Thymus (tissue), 11 donors: ENCODE measurements at regions not wholly inside any gene's neighbourhood (a gene's known extent, or its start where the extent isn't known, plus 50 kb on each side); places are given as distances from the start of the nearest gene placed in this dataset.

ENCODE experiments used
- DNase-seq, 9 donors: peaks; one replicate each; pipeline ENCODE4 v3.0.0-alpha.2; 2013; ENCODE audit warnings: low spot score in 9 of 9, low read depth in 6 of 9, missing footprints in 1 of 9
- H3K27ac ChIP-seq, 2 donors: one replicate each; pipeline ENCODE4 v1.5.1; 2013; ENCODE audit warnings: control low read depth in 1 of 2, low read depth in 1 of 2, low read length in 1 of 2, mild to moderate bottlenecking in 1 of 2, moderate library complexity in 1 of 2
- H3K27me3 ChIP-seq, 2 donors: one replicate each; pipeline ENCODE4 v1.5.1; 2013; ENCODE audit warnings: low read length in 1 of 2; ENCODE audit not compliant: control insufficient read depth in 2 of 2, insufficient read depth in 1 of 2
- H3K36me3 ChIP-seq, 2 donors: one replicate each; pipeline ENCODE4 v1.5.1; 2013; ENCODE audit warnings: low read length in 1 of 2, mild to moderate bottlenecking in 1 of 2, moderate library complexity in 1 of 2; ENCODE audit not compliant: control insufficient read depth in 2 of 2, insufficient read depth in 2 of 2
- H3K4me1 ChIP-seq, 2 donors: one replicate each; pipeline ENCODE4 v1.5.1; 2013; ENCODE audit warnings: low read length in 2 of 2; ENCODE audit not compliant: control insufficient read depth in 2 of 2, insufficient read depth in 2 of 2
- H3K4me3 ChIP-seq, 2 donors: one replicate each; pipeline ENCODE4 v1.5.1; 2013; ENCODE audit warnings: low read length in 2 of 2, control low read depth in 1 of 2, mild to moderate bottlenecking in 1 of 2
- H3K9me3 ChIP-seq, 2 donors: one replicate each; pipeline ENCODE4 v1.5.1; 2013; ENCODE audit warnings: low read length in 1 of 2, mild to moderate bottlenecking in 1 of 2; ENCODE audit not compliant: control insufficient read depth in 2 of 2, insufficient read depth in 1 of 2
- WGBS: extraction: QIAGEN DNeasy Blood & Tissue Kit; methylation state at CpG from one replicate; pipeline ENCODE4 v1.1.7; 2013; 5-methylcytosine and 5-hydroxymethylcytosine counted together
- donor health status: healthy.

- peaks cover 14 to 16% of the 10 kb centered on the region in 2 donors for H3K4me1 ChIP-seq
- 89% methylated on average over 1 of the region's 1 CpG for WGBS
- H3K9me3 ChIP-seq, result no peaks in the 10 kb centered on the region
- H3K36me3 ChIP-seq, result no peaks in the 10 kb centered on the region
- DNase-seq, result no peak
- no peak overlapping the region for H3K4me3 ChIP-seq
- no peak overlapping the region for H3K27ac ChIP-seq
- H3K27me3 ChIP-seq, result no peaks in the 10 kb centered on the region
Measured at GRCh38 chr3:188940573-188940932, 231.2 kb upstream of the TPRG1 start.

DNA sequence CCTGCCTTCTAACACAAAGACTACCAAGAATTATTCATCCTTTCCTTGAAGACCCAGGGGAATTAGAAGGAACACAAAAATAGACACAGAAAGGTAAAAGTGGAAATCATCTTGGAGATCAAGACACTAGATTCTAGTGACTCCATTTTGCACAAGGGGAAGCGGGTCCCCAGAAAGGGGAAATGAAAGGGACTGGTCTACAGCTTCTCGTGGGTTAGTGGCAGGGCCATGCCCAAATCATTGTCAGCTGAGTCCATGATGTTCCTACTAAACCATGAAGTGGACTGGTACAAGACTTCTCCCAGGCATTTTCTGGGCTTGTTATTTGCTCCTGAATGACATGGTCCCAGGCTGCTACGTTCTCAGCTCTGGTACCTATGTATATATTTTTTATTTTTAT is 230.7 kb upstream of the TPRG1 start:
- Histone ChIP-seq H3K4me3 (no peak overlapping the region), H3K27ac (peak overlapping the region in 1 of 2 donors; percentile 22), H3K36me3 (no peaks in the 10 kb centered on the region), H3K9me3 (no peaks in the 10 kb centered on the region), H3K4me1 (peaks cover 14 to 16% of the 10 kb centered on the region in 2 donors), H3K27me3 (no peaks in the 10 kb centered on the region)
- WGBS, result 84% methylated on average over 3 of the region's 3 CpGs
- no peak for DNase-seq

DNA sequence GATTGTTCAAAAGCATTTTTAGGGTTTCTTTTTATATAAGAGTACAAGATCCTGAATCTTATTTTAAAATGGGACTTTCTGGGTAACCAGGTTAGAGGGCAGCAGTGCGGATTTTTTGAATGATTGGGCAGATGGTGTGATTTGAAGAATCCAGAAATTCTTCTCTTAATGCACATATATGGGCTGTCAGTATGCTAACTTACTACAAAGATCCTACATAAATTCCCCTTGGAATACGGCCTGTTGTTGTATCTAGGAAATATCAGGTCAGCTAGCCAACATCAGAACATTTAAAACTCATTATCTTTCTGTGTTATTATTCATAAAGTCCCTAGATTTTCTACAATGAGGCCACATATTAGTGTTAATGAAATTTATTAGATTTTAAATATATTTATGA is 229.6 kb upstream of the TPRG1 start:
- H3K9me3 ChIP-seq, result no peaks in the 10 kb centered on the region
- no peak for DNase-seq
- no peaks in the 10 kb centered on the region for H3K36me3 ChIP-seq
- WGBS, result 98% methylated on average over 2 of the region's 2 CpGs
- no peak overlapping the region for H3K4me3 ChIP-seq
- H3K27me3 ChIP-seq, result no peaks in the 10 kb centered on the region
- H3K27ac ChIP-seq, result no peak overlapping the region
- peaks cover 14 to 25% of the 10 kb centered on the region in 2 donors for H3K4me1 ChIP-seq

- Histone ChIP-seq H3K4me3 (no peak overlapping the region), H3K9me3 (no peaks in the 10 kb centered on the region), H3K4me1 (peaks cover 14 to 38% of the 10 kb centered on the region in 2 donors), H3K27ac (no peak overlapping the region), H3K27me3 (peaks cover 0 to 10% of the 10 kb centered on the region in 2 donors), H3K36me3 (no peaks in the 10 kb centered on the region)
- no peak for DNase-seq
Measured at GRCh38 chr3:188943591-188943990, 228.2 kb upstream of the TPRG1 start.

DNA sequence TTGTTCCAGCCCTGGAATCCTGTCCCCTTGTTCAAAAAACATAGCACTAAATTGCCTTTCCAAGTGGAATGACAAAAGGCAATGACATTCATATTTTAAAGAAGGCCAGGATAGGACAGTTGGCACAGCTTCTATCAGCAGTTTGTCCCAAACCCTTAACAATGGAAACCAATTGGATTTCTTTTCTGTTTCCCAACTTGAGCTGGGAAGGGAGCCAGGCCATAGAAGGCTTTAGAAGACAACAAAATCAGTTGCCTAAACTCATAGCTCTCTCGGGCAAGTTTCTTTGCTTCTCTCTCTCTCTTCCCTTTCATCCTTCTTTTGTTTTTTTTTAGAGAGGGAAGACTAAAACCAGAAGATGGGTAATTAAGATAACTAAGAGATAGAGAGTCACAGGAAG is 227.7 kb upstream of the TPRG1 start:
- H3K36me3 ChIP-seq, result no peaks in the 10 kb centered on the region
- no peaks in the 10 kb centered on the region for H3K9me3 ChIP-seq
- no peak overlapping the region for H3K4me3 ChIP-seq
- H3K4me1 ChIP-seq, result peaks cover 10 to 38% of the 10 kb centered on the region in 2 donors
- no peak overlapping the region for H3K27ac ChIP-seq
- H3K27me3 ChIP-seq, result peaks cover 0 to 10% of the 10 kb centered on the region in 2 donors
- WGBS, result 11% methylated on average over 1 of the region's 1 CpG
- DNase-seq, result no peak

GRCh38 chr3:188946351-188947240 is 225.2 kb upstream of the TPRG1 start:
- Histone ChIP-seq H3K27me3 (peaks cover 0 to 10% of the 10 kb centered on the region in 2 donors), H3K4me3 (no peak overlapping the region), H3K27ac (peak overlapping the region in 1 of 2 donors; percentile 15), H3K9me3 (no peaks in the 10 kb centered on the region), H3K4me1 (peaks cover 6 to 37% of the 10 kb centered on the region in 2 donors), H3K36me3 (no peaks in the 10 kb centered on the region)
- WGBS, result 92% methylated on average over 14 of the region's 14 CpGs
- no peak for DNase-seq

GRCh38 chr3:188947401-188948280 is 224.1 kb upstream of the TPRG1 start:
- 29% methylated on average over 48 of the region's 48 CpGs for WGBS
- DNase-seq, result peak in 8 of 9 donors; percentile 27 to 82 (median 54)
- Histone ChIP-seq H3K4me1 (peaks cover 6 to 37% of the 10 kb centered on the region in 2 donors), H3K27me3 (peaks cover 0 to 10% of the 10 kb centered on the region in 2 donors), H3K27ac (peak overlapping the region; percentile 59 to 80), H3K4me3 (peak overlapping the region; percentile 3 to 21), H3K36me3 (no peaks in the 10 kb centered on the region), H3K9me3 (no peaks in the 10 kb centered on the region)

GRCh38 chr3:188948281-188948996 is 223.3 kb upstream of the TPRG1 start:
- Histone ChIP-seq H3K9me3 (no peaks in the 10 kb centered on the region), H3K4me3 (no peak overlapping the region), H3K27me3 (peaks cover 0 to 10% of the 10 kb centered on the region in 2 donors), H3K36me3 (no peaks in the 10 kb centered on the region), H3K27ac (peak overlapping the region; percentile 59 to 80), H3K4me1 (peaks cover 6 to 37% of the 10 kb centered on the region in 2 donors)
- DNase-seq, result no peak
- WGBS, result 93% methylated on average over 10 of the region's 10 CpGs
